B cell (primary cell): ENCODE measurements at regions not wholly inside any gene's neighbourhood (a gene's known extent, or its start where the extent isn't known, plus 50 kb on each side); places are given as distances from the start of the nearest gene placed in this dataset.

Experiments
- ATAC-seq: fragments of 200-7000 bp; cut with Tn5 transposase; one replicate; pipeline ENCODE4 v1.10.0; 2021; ENCODE audit warnings: low read depth, mild to moderate bottlenecking, moderate number of reproducible peaks, moderate library complexity
- CTCF ChIA-PET: fragments of 350-600 bp; sonication (Branson Sonifier 250); formaldehyde crosslinking; loops from one replicate; lab custom pipeline; 2021; ENCODE audit warnings: antibody characterized with exemption, inconsistent platforms; lab: Charles Lee
- POLR2A ChIA-PET: fragments of 350-600 bp; sonication (Branson Sonifier 250); formaldehyde crosslinking; loops from one replicate; lab custom pipeline; 2021; ENCODE audit warnings: antibody characterized with exemption; lab: Charles Lee
- DNase-seq: peaks from one replicate; pipeline ENCODE4 v3.0.0; 2013
- H2AFZ ChIP-seq: 2 replicates; pipeline ENCODE4 v1.6.1; 2012; ENCODE audit warnings: mild to moderate bottlenecking, low read depth, low read length; ENCODE audit not compliant: insufficient read depth, poor library complexity, severe bottlenecking
- H3K27ac ChIP-seq, 2 donors: 1 replicate in 1 of 2; 2 replicates in 1 of 2; pipeline ENCODE4 v1.5.1; 2012 to 2013; ENCODE audit warnings: low read length in 2 of 2, mild to moderate bottlenecking in 2 of 2, moderate library complexity in 1 of 2
- H3K27me3 ChIP-seq, 4 experiments: fragments of 200-600 bp in 1 of 4; sonication (generic) in 1 of 4; replicated peaks in 1 of 4; 1 replicate in 2 of 4; 2 replicates in 2 of 4; pipeline versions ENCODE4 v1.6.1 to v1.7.0; 2013 to 2016; ENCODE audit warnings: low read length in 3 of 4, mild to moderate bottlenecking in 2 of 4, mixed read lengths in 1 of 4, moderate library complexity in 1 of 4; ENCODE audit not compliant: insufficient read depth in 4 of 4, control insufficient read depth in 3 of 4; ENCODE audit errors: control extremely low read depth in 1 of 4
- H3K36me3 ChIP-seq, 2 experiments: replicated peaks in 1 of 2; 1 replicate in 1 of 2; 2 replicates in 1 of 2; pipeline versions ENCODE4 v1.6.1 to v1.7.1; 2013; ENCODE audit warnings: low read length in 1 of 2; ENCODE audit not compliant: insufficient read depth in 2 of 2, control insufficient read depth in 1 of 2; ENCODE audit errors: control extremely low read depth in 1 of 2, extremely low read depth in 1 of 2
- H3K4me1 ChIP-seq, 2 donors: fragments of 200-600 bp in 1 of 2; sonication (generic) in 1 of 2; 1 replicate in 1 of 2; 2 replicates in 1 of 2; pipeline versions ENCODE4 v1.5.1 to v1.6.1; 2013 to 2017; ENCODE audit warnings: low read length in 2 of 2; ENCODE audit not compliant: control insufficient read depth in 2 of 2, insufficient read depth in 2 of 2
- H3K4me2 ChIP-seq: replicated peaks from 2 replicates; pipeline ENCODE3; 2012; ENCODE audit warnings: mild to moderate bottlenecking, low read depth, low read length; ENCODE audit not compliant: poor library complexity, severe bottlenecking
- H3K4me3 ChIP-seq, 5 experiments: fragments of 200-600 bp in 1 of 5; sonication (generic) in 1 of 5; 1 replicate in 3 of 5; 2 replicates in 2 of 5; pipeline versions ENCODE4 v1.5.1 to v1.7.0; 2011 to 2016; ENCODE audit warnings: low read length in 4 of 5, mild to moderate bottlenecking in 4 of 5, low read depth in 2 of 5, control low read depth in 1 of 5, moderate library complexity in 1 of 5; ENCODE audit not compliant: insufficient read depth in 1 of 5; ENCODE audit errors: control extremely low read depth in 1 of 5, extremely low read depth in 1 of 5
- H3K79me2 ChIP-seq: fragments of 200-600 bp; sonication (generic); one replicate; pipeline ENCODE4 v1.6.0; 2016; ENCODE audit warnings: low read length; ENCODE audit not compliant: control insufficient read depth, insufficient read depth
- H3K9ac ChIP-seq: fragments of 200-600 bp; sonication (generic); 2 replicates; pipeline ENCODE4 v1.6.1; 2017; ENCODE audit warnings: mild to moderate bottlenecking, low read length, moderate library complexity
- H3K9me3 ChIP-seq, 3 donors: one replicate each; pipeline versions ENCODE4 v1.6.1 to v1.7.1; 2013; ENCODE audit warnings: low read length in 2 of 3; ENCODE audit not compliant: control insufficient read depth in 2 of 3, insufficient read depth in 1 of 3; ENCODE audit errors: control extremely low read depth in 1 of 3
- H4K20me1 ChIP-seq: 2 replicates; pipeline ENCODE4 v1.6.0; 2012; ENCODE audit warnings: mild to moderate bottlenecking, low read length; ENCODE audit not compliant: insufficient read depth, control insufficient read depth, poor library complexity, severe bottlenecking
- H3K27ac Mint-ChIP-seq: one replicate; pipeline ENCODE4 v1.8.0; 2021; ENCODE audit warnings: mixed read lengths
- H3K27me3 Mint-ChIP-seq: one replicate; pipeline ENCODE4 v1.8.0; 2021; ENCODE audit warnings: mixed read lengths
- H3K4me1 Mint-ChIP-seq: one replicate; pipeline ENCODE4 v1.8.0; 2021; ENCODE audit warnings: mixed read lengths
- H3K4me3 Mint-ChIP-seq: one replicate; pipeline ENCODE4 v1.8.0; 2021; ENCODE audit warnings: mixed read lengths
- H3K9me3 Mint-ChIP-seq: one replicate; pipeline ENCODE4 v1.8.0; 2022; ENCODE audit warnings: mixed read lengths; ENCODE audit not compliant: insufficient read depth
- EZH2 ChIP-seq: IDR thresholded peaks from 2 replicates; pipeline ENCODE4 v1.6.1; 2012; ENCODE audit warnings: borderline replicate concordance, low read depth, mild to moderate bottlenecking, moderate library complexity, low read length; ENCODE audit not compliant: insufficient read depth, poor library complexity, severe bottlenecking
- WGBS: methylation state at CpG from one replicate; pipeline ENCODE4 v1.1.5; 2013; ENCODE audit warnings: missing lambda C conversion rate; ENCODE audit not compliant: insufficient coverage; 5-methylcytosine and 5-hydroxymethylcytosine counted together
- intact Hi-C: fragments of 100-400 bp; cut with micrococcal nuclease; formaldehyde crosslinking; loops from one replicate; pipeline ENCODE4 v1.10.0; 2022
- TF ChIP-seq, protein P1 (sequence below): fragments of 200-600 bp; IDR thresholded peaks from one replicate; pipeline ENCODE4 v1.8.0; 2022; ENCODE audit warnings: antibody characterized with exemption, mild to moderate bottlenecking

DNA sequence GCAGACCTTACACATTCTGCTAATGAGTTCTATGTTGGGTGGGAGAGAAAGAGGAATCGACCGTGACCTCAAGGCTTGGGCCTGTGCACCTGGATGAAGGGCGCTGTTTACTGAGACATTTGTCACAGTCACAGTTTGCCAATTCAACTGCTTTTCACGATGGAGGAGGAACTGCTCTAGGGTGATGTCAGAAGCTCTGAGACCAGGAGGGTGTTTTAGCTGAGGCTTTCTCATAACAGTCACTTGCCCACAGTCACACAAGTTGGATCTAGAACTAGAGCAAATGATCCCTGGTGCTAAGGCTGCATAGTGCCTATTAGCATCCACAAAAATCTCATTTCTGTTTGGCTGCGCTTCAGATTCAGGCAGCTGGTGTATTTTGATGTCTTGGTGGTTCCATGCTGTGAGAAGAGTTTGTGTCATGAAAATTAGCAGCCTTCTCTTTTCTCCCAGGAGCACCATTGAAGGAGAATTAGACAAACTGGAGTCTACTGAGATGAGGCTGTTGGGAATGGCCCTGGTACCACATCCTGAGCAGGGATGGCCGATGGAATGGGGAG, 83.3 kb upstream of the TGM3 start:
- Histone ChIP-seq H3K9ac (no peak overlapping the region), H3K9me3 (no peaks in the 10 kb centered on the region), H2AFZ (no peak overlapping the region), H3K27me3 (peaks cover 0 to 5% (median 0%) of the 10 kb centered on the region in 4 experiments), H4K20me1 (no peaks in the 10 kb centered on the region), H3K27ac (no peak overlapping the region), H3K4me1 (peaks cover 5 to 8% of the 10 kb centered on the region in 2 donors), H3K4me3 (no peak overlapping the region), H3K4me2 (no peak overlapping the region), H3K79me2 (no peaks in the 10 kb centered on the region), H3K36me3 (no peaks in the 10 kb centered on the region)
- intact Hi-C loops: no loop called here
- ATAC-seq: no peak
- POLR2A ChIA-PET: no interaction called here
- no peak for DNase-seq
- no peaks in the 10 kb centered on the region for H3K27me3 Mint-ChIP-seq
- TF ChIP-seq, protein P1, sequence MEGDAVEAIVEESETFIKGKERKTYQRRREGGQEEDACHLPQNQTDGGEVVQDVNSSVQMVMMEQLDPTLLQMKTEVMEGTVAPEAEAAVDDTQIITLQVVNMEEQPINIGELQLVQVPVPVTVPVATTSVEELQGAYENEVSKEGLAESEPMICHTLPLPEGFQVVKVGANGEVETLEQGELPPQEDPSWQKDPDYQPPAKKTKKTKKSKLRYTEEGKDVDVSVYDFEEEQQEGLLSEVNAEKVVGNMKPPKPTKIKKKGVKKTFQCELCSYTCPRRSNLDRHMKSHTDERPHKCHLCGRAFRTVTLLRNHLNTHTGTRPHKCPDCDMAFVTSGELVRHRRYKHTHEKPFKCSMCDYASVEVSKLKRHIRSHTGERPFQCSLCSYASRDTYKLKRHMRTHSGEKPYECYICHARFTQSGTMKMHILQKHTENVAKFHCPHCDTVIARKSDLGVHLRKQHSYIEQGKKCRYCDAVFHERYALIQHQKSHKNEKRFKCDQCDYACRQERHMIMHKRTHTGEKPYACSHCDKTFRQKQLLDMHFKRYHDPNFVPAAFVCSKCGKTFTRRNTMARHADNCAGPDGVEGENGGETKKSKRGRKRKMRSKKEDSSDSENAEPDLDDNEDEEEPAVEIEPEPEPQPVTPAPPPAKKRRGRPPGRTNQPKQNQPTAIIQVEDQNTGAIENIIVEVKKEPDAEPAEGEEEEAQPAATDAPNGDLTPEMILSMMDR: no peak
- TF ChIP-seq EZH2: no peak
- CTCF ChIA-PET: no interaction called here
- 75% methylated on average over 5 of the region's 6 CpGs for WGBS
- H3K4me1 Mint-ChIP-seq: peaks cover 21% of the 10 kb centered on the region
- H3K9me3 Mint-ChIP-seq: no peaks in the 10 kb centered on the region
- H3K4me3 Mint-ChIP-seq: no peak overlapping the region
- no peak overlapping the region for H3K27ac Mint-ChIP-seq

DNA sequence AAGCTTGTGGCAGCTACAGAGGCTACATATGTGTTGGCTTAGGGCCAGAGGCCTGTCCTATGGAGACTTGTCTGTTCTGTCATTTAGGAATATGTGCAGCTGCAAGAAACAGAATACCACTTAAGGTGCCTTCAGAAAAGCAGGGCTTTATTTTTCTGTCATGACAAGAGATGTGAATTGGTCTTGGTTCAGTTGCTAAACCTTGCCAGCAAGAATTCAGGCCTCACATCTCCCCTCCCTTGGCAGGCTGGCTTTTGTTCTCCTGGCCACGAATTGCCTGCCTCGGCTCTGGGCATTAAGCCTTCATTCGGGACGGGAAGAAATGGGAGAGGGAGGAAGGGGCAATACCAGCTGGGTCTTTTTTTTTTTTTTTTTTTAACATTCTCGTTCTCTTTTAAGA, 82.4 kb upstream of the TGM3 start:
- Mint-ChIP-seq H3K4me3 (no peak overlapping the region), H3K4me1 (peaks cover 24% of the 10 kb centered on the region), H3K27ac (no peak overlapping the region), H3K27me3 (no peaks in the 10 kb centered on the region), H3K9me3 (no peaks in the 10 kb centered on the region)
- Histone ChIP-seq H3K9ac (no peak overlapping the region), H3K9me3 (no peaks in the 10 kb centered on the region), H3K4me2 (no peak overlapping the region), H4K20me1 (no peaks in the 10 kb centered on the region), H3K4me3 (no peak overlapping the region), H3K4me1 (peaks cover 9 to 10% of the 10 kb centered on the region in 2 donors), H2AFZ (no peak overlapping the region), H3K27me3 (peaks cover 0 to 5% (median 0%) of the 10 kb centered on the region in 4 experiments), H3K27ac (no peak overlapping the region), H3K79me2 (no peaks in the 10 kb centered on the region), H3K36me3 (no peaks in the 10 kb centered on the region)
- no peak for TF ChIP-seq EZH2
- TF ChIP-seq, protein P1: no peak
- WGBS: no CpG with 5 or more reads among the region's 5 CpGs
- DNase-seq (no peak), ATAC-seq (no peak)
- intact Hi-C loops: no loop called here
- POLR2A ChIA-PET: no interaction called here
- CTCF ChIA-PET: interaction anchor here (0.7 kb wide), 1 partner anchor 36 kb away, joined by 3 read pairs; no protein-coding TSS in a partner anchor
